ENCODE measurements at regions not wholly inside any gene's neighbourhood (a gene's known extent, or its start where the extent isn't known, plus 50 kb on each side); places are given as distances from the start of the nearest gene placed in this dataset.

DNA sequence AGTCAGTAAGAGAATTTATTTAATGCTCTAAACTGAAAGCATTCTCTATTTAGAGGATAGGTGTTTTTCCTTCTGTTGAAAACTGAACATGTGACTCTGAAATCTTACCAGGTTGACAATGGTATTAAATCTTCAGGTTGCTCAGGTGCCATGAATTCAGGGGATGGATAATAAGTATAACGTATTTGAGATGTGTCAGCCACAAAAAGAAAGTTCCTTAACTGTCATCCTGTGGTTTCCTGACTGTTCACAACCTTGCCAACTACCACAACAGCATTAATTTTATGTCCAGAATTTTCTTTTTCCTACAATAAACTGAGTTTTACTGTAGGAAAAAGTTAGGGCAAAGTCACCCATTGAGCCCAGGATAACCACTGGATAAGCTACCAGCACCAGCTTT, 243.3 kb upstream of the PSMD7 start:
- DNase-seq (ENCODE audit: low read depth, low spot score) = peak; percentile 60

DNA sequence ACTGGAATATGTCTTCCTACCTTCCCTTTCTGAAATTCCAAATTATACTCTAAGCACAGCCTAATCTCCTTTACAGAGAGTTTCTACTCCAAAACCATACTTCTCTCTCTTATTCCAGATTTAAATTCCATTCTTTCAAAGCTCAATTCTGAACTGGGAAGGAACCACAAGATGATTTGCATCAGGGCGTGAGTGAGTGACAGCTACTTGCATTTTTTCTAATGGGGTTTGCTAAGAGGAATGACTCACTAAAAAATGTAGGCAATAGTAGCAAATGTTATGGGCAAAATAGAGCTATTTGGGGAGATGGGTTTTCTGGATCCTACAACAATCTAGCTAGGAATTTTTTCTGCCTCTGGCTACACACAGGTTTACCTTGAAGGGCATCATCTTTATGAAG, 244.6 kb upstream of the PSMD7 start:
- no peak overlapping the region for H3K4me3 ChIP-seq (ENCODE audit: low read length)
- DNase-seq (ENCODE audit: low read depth, low spot score) = no peak

More for the DNA sequence above, 243.3 kb upstream of the PSMD7 start:
- no peak overlapping the region for H3K4me3 ChIP-seq (ENCODE audit: low read length)

DNA sequence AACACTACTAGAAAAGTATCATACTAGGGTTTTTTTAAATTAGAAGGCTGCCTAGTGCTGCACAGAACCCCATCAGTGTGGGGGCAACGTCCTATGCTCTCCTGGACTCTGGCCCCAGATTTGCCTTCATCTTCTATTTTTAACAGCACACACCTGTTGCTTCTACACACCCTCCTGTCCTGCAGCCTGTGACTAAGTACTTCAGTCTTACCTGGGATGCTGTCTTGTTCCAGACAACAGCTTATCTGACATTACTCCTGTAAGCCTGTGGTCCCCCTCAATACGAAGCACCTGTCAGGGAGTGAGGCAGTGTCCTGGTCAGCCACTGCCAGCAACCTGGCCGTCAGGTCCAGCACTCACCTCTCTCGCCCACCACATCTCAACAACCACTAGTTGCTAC, 247.6 kb upstream of the PSMD7 start:
- H3K4me3 ChIP-seq (ENCODE audit: low read length) = no peak overlapping the region
- no peak for DNase-seq (ENCODE audit: low read depth, low spot score)

DNA sequence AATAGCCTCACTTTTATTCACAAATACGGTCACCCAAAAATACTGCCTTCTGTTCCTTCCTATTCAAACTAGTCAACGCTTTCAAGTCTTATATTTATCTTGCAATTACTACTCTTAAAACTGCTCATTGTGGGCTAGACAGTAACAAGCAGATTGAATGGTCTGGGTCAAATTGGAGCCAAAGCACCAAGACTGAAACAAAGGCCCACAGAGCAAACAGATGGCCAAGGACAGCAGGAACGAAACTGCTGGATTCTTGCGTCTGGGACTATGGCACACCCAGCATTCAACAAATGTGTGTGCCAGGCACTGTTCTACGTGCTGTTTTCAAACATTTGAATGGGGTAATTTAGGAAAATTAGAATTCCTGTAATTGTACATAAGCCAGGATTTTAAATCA, 250.1 kb upstream of the PSMD7 start:
- no peak overlapping the region for H3K4me3 ChIP-seq (ENCODE audit: low read length)
- no peak for DNase-seq (ENCODE audit: low read depth, low spot score)

DNA sequence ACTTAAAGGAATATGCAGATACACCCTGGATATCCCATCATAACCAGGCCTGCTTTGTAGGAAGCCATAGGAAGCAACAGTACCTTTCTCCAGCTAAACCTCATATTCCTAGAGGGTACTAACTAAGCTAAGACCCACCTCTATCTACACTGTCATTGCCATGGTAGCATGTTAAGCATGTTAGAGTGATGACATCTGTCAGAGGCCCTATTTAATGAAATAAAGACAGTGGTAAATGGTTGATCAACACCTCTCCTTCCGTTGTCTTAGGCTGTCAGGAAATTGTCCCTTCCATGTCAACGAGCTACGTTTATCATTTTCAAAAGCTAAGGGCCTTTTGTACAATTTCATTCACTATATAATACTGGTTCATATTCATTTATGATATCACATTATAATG, 251.1 kb upstream of the PSMD7 start:
- H3K4me3 ChIP-seq (ENCODE audit: low read length) = no peak overlapping the region
- no peak for DNase-seq (ENCODE audit: low read depth, low spot score)

DNA sequence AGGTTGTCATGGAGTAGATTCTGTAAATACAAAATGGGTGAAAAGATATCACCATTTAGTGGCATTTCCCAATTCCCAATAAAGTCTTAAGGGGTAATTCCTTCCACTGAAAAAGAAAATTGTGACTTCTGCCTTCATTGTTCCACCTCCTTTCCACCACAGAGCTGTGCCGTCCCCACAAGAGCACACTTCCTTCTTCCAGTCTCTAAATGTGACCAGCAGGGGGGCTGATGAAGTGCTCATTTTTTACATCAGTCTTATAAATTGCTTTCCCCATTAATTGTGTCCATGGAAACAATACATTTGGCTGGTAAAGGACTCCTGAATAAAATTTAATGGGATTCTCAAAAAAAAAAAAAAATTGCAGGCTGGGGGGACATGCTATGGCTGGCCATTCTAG, 260.8 kb upstream of the PSMD7 start:
- H3K4me3 ChIP-seq (ENCODE audit: low read length) = no peak overlapping the region
- DNase-seq (ENCODE audit: low read depth, low spot score) = peak; percentile 39

DNA sequence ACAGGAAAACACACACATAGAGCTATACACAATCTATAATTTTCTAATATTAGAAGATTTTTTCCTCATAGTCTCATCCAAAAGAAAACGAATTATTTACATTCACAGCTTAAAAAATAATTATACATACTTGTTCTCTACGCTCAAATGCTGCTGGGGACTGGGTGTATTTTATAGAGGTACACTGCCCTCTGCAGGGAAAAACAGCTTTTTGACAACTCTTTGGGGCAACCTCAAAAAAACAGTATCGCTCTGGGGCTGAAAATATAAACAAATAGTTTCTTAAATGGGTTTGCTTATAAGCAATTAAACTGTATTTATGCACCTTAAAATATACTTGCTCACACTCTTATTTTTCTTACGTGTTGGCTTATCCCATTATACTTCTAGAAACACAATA, 261.8 kb upstream of the PSMD7 start:
- peak; percentile 32 for DNase-seq (ENCODE audit: low read depth, low spot score)

DNA sequence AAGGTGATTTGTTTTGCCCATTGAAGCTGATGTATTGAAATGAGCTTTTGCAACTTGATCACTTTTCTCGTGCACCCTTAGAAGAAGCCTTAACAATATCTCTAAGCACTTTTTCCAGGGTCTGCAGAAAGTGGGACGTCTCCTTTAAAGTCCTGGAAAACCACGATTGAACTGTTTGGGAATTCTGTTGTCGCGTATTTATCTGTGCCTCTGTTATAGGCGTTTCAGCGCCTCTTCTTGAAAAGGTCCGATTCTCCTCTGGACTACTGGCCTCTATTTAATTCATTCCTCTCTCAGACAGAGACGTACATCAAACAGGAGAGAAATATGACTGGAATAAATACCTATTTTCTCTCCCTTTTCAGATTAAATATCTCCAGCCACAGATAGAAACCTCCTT, 262.4 kb upstream of the PSMD7 start:
- H3K4me3 ChIP-seq (ENCODE audit: low read length) = no peak overlapping the region
- no peak for DNase-seq (ENCODE audit: low read depth, low spot score)

More for the DNA sequence above, 261.8 kb upstream of the PSMD7 start:
- H3K4me3 ChIP-seq (ENCODE audit: low read length) = no peak overlapping the region

DNA sequence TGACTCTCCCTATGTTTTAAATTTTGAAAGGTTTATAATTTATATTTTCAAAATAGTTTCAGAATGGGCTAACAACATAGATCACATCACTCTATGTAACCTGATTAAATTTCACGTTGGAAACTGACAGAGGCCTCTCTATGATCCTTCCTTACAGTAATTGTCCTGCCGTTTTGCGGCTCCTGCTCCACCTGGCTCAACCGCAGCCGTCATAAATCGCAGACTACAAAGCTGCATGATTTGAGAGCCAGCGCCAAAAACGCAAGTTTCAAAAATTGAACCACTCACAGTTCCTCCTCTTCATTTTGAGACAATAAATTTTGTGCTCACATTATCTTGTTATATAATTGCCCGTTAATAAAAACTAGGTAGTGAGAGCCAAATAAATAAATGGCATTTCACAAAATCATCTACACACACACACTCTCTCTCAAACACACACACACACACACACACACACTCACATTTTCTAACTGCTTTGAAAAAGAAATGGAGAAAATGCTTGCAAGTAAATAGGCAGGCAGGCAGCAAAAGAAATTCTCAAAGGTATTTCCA, 263.1 kb upstream of the PSMD7 start:
- H3K4me3 ChIP-seq (ENCODE audit: low read length) = no peak overlapping the region
- DNase-seq (ENCODE audit: low read depth, low spot score) = no peak

DNA sequence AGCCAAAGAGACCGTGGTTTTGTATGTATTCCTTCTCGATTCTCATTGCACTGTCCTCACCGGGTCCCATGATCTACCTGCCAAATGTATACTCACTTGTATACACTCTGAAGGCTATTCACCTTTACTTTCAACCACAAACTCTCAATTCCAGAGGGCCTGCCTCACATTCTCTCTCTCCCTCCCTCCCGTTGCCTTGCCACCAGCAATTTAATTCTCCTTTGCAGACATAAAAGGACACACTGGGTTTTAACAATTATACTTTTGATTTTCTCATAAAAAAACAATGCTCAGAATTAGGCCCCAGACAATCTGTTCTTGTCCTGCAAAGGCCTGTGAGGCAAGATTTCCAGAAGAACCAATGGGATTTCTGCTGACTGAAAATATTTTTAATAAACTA, 265.1 kb upstream of the PSMD7 start:
- no peak for DNase-seq (ENCODE audit: low read depth, low spot score)
- H3K4me3 ChIP-seq (ENCODE audit: low read length) = no peak overlapping the region

DNA sequence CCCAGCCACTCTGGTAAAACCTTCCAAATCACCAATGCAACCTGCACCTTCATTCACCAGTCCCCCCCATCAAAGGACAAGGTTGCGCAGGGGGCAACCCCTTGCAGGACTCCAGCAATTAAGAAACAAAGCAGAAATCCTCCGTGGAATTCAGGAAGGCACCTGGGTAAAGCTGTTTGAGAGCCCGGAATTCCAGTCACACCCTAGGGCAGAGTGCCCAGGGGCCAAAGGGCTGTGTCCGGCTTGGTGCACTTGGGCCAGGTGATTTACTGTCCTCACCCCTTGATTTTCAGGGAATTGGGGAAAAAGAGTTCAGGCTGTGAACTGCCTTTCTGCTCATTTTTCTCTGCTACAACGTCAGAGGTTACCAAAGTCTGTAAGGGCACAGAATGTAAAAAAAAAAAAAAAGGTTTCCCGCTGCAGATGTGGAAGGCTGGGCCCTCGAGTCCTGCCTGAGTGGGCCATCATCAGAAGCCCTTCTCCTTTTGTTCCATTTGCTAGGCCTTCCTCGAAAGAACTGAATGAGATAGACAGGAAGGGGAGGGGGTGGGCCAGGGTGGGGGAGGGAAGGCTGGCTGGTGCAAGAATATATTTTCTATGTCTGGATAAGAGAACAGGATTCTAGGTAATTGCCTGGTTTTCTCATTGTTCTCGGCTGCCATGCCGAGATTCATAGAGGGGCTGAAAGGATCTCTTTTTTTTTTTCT, 266.5 kb upstream of the PSMD7 start:
- DNase-seq (ENCODE audit: low read depth, low spot score) = no peak
- no peak overlapping the region for H3K4me3 ChIP-seq (ENCODE audit: low read length)

DNA sequence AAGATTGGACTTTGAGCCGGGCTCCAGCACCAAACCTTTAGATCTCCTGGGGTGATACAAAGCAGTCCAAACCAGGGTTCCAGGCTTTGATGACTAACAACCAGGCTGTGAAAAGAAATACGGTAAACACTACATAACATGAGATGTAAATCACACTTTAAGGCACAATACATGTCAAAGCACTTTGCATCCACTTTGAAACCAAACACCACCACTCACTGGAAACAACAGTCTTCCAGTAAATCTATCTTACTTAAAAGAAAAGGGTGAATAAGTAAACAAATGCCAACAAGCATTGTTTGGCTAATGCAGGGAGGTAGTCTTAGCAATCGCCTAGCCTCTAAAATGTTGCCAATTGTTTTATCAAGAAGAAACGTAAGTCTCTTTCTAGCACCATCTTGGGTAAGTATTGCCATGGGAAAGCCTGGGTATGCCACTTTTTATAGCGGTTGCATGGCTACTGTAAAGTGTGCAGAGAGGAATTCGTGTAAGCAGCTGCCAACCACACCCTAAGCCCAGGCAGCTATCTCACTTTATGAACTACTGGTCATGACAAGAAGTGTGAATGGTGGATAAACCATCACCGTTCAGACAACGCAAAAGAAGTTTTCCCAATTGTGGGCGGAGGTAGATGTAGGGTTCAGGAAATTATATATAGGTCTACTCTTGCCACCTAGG, 267.4 kb upstream of the PSMD7 start:
- no peak for DNase-seq (ENCODE audit: low read depth, low spot score)
- no peak overlapping the region for H3K4me3 ChIP-seq (ENCODE audit: low read length)

DNA sequence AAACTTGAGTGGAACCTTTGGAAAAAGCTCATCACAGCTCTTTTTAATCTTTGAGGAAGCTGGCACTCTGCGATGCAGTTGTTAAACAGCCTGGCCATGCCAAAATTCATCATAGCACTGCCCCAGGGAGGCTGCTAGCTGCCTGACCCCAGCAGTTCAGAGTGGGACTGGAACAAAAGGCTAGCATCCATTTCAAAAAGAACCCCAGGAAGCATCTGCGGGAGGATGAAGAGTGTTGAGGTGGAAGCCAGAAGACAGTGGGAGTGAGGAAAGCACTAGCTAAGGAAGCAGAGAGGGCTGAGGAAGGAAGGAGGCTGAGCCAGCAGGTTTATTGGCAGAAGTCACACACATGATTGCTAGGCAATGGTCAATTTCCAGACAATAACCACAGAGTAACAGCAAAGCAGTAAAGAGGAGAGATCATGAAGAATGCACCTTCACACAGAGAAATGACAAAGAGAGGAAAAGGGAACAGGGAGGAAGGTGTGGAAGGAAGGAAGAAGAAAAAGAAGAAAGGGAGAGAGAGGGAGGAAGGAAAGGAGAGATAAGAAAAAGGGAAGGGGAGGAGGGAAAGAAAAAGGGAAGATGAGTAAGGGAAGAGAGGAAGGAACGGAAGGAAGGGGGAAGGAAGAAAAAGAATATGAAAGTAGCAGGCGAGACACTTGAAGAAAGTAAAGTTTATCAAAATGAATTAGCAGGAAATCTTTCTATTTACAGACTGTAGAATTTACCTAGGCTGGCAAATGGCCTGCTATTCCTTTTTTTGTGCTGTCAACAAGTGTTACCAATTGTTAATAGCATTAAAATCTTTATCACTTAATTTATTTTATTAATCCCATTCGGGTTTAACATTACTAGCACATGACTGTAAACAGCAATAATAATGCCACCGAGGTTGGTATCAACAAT, 270.0 kb upstream of the PSMD7 start:
- no peak for DNase-seq (ENCODE audit: low read depth, low spot score)
- H3K4me3 ChIP-seq (ENCODE audit: low read length) = no peak overlapping the region

DNA sequence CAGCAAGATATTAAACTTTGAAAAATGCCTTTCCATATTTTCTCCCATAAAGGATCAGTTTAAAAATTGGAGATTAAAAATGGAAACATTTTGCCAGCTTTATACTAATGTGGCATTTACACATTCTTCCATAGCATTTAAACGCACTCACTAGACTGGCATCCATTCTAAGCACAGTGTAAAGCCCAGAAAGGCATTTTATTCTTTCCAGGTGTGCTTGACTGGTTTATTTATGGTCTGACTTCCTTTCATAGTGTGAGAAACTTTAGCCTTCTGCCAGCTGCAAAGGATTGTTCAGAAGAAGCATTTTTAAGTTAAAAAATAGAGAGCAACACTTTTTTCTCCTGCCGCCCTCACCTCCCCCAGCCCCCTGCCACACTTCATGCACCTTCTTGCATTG, 271.7 kb upstream of the PSMD7 start:
- DNase-seq (ENCODE audit: low read depth, low spot score) = no peak
- no peak overlapping the region for H3K4me3 ChIP-seq (ENCODE audit: low read length)

DNA sequence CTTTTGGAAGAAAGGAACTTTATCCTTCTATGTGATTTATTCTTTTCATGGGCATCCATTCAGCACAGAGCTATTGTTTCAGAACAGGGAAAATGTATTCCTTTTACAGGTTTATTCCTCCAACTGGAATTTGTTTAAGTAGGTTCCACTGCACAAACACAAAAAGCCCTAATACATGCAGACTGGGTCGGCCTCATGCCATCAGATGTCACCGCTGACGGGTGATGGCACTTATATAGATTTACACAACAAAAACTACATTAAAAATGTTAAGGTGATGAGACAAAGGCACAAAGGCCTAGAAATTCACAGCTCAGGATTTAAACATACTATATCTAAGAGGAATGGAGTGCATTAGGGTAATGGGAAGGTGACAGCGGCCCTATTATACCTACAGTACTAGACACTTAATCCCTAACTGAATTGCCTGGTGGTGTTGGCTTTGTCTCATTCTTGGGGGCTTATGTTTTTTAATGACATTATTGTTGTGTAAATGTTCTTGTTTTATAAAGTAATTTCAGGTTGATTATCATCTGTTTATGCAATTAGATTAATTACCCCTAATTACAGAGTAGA, 276.4 kb upstream of the PSMD7 start:
- H3K4me3 ChIP-seq (ENCODE audit: low read length) = no peak overlapping the region
- no peak for DNase-seq (ENCODE audit: low read depth, low spot score)

DNA sequence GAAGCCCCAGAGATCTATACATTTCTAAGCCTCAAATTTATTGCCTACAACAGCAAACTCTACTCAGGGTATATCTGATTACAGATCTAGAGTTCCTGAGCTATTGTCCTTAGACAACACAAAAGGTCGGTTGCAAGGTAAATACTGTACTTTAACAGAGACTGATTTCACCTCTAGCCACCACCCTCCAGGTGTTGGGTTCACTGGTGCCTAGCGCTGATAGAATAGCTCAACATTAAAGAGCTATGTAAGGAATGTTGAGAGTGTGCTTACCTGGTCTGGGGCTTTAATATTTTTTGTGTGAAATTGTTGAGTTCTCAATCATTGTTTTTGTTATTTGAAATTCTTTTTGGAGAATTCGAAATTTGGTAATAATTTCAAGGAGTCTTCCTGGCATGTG, 277.0 kb upstream of the PSMD7 start:
- no peak overlapping the region for H3K4me3 ChIP-seq (ENCODE audit: low read length)
- no peak for DNase-seq (ENCODE audit: low read depth, low spot score)

DNA sequence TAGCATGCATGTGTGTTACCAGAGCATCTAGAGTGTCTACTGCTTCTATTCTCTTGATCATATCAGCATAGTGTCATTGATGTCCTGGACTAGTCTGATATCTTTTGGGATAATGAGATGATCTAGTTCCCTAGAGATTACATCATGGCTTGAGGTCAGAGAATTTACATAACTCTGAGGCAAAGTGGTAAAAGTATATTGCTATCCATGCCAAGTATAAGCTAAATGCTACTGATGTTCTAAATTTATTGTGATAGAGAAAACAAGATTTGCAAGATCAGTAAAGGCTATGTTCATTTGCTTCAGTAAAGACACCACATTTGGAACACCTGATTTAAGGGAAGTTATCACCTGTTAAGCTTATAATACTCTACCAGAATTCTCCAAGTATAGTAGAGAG, 280.7 kb upstream of the PSMD7 start:
- H3K4me3 ChIP-seq (ENCODE audit: low read length) = no peak overlapping the region
- DNase-seq (ENCODE audit: low read depth, low spot score) = no peak

DNA sequence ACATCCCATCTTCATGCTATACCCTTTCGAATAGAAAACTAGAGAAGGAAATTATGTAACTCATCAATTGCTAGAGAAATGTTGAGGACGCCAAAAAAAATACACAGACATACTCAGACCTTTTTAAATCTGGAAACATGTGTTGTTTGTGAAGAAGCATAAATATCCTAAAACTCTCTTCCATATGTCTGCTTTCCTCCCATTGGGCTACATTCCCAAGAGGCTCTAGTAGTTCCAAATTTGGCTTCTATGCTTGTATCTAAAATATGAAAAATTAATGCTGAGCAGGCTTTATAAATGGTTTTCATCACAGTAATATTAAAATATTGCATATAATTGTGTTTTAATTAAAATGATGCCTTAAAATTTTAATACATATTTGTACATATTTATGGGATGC, 297.9 kb upstream of the PSMD7 start:
- no peak for DNase-seq (ENCODE audit: low read depth, low spot score)
- H3K4me3 ChIP-seq (ENCODE audit: low read length) = no peak overlapping the region

DNA sequence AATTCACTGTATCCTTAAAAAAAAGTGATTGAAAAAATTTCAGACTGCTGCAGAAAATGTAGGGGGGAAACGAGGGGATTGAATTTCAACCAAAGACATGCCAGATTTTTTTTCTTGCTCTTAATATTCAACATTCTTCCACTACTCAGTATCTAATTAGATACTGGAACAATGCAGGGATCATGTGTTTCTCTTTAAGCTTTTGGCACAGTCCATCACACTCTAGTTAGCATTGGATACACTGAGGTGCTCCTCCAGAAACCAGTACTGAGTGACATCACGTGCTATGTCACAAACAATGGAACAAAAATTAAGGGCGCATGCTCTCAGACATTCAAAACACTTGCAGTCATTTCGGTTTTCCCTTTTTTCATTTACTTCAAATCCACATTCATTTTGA, 298.6 kb upstream of the PSMD7 start:
- no peak for DNase-seq (ENCODE audit: low read depth, low spot score)
- no peak overlapping the region for H3K4me3 ChIP-seq (ENCODE audit: low read length)

DNA sequence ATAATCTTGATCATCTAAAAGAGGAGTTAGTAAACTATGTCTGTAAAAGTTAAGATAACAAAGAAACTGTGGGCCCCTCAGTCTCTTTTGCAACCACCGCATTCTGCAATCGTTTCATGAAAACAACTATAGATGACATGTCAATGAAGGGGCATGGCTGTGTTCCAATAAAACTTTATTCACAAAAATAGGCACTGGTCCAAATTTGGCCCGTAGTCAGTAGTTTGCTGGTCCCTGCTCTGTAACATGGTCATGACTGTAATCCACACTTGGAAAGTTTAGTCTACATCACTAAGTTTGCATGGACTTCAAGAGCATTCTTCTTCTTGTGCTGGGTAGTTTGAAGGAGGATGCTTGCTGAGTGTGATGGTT, 299.3 kb upstream of the PSMD7 start:
- no peak overlapping the region for H3K4me3 ChIP-seq (ENCODE audit: low read length)
- DNase-seq (ENCODE audit: low read depth, low spot score) = no peak
